NCI-H146 (cell line): ENCODE measurements at regions not wholly inside any gene's neighbourhood (a gene's known extent, or its start where the extent isn't known, plus 50 kb on each side); places are given as distances from the start of the nearest gene placed in this dataset.
A peak's percentile ranks its signal among the peaks of the same experiment; 100 is the strongest.

Source experiments
- DNase-seq: peaks from one replicate; lab custom pipeline; 2025; lab: John Stamatoyannopoulos, UW

GRCh38 chr15:70347321-70348225 is 249.9 kb upstream of the TLE3 start:
- no peak for DNase-seq

- no peak for DNase-seq
These were observed 247.7 kb upstream of the TLE3 start for GRCh38 chr15:70345251-70346019.

GRCh38 chr15:70344666-70345065 is 246.9 kb upstream of the TLE3 start:
- peak; percentile 60 for DNase-seq

- DNase-seq, result no peak
These were observed 246.4 kb upstream of the TLE3 start for GRCh38 chr15:70343961-70344621.

GRCh38 chr15:70342554-70343548 is 245.1 kb upstream of the TLE3 start:
- peak; percentile 17 for DNase-seq

GRCh38 chr15:70342141-70342540 is 244.4 kb upstream of the TLE3 start:
- DNase-seq, result no peak

- DNase-seq, result no peak
These were observed 243.8 kb upstream of the TLE3 start for GRCh38 chr15:70341566-70341965.

DNA sequence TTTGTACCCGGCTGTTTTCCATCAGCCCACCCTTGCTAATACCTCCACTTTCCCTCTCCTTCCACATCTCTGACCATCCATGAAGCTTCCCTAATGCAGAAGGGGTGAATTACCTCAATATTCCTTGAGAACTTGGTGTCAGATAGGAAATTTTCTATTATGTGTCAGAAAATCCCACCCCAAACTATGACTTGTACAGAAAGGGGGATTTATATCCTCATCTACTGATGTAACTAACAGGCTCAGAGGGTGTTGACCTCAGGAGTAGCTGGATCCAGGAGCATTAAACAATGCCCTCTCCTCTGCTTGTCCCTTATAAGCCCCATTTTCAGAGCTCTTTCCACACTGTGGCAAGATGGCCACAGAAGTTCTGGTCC is 242.8 kb upstream of the TLE3 start:
- no peak for DNase-seq

- DNase-seq, result peak; percentile 38
These were observed 242.1 kb upstream of the TLE3 start for GRCh38 chr15:70339571-70340493.

GRCh38 chr15:70337277-70338186 is 239.8 kb upstream of the TLE3 start:
- DNase-seq, result no peak

- no peak for DNase-seq
These were observed 238.8 kb upstream of the TLE3 start for GRCh38 chr15:70336425-70337009.

GRCh38 chr15:70334286-70334685 is 236.6 kb upstream of the TLE3 start:
- DNase-seq, result no peak

GRCh38 chr15:70329179-70329578 is 231.5 kb upstream of the TLE3 start:
- DNase-seq, result no peak

- no peak for DNase-seq
These were observed 231.0 kb upstream of the TLE3 start for GRCh38 chr15:70328679-70329115.

GRCh38 chr15:70327856-70328678 is 230.3 kb upstream of the TLE3 start:
- DNase-seq, result no peak

GRCh38 chr15:70327328-70327855 is 229.7 kb upstream of the TLE3 start:
- no peak for DNase-seq
